ENCODE measurements at regions not wholly inside any gene's neighbourhood (a gene's known extent, or its start where the extent isn't known, plus 50 kb on each side); places are given as distances from the start of the nearest gene placed in this dataset.

DNA sequence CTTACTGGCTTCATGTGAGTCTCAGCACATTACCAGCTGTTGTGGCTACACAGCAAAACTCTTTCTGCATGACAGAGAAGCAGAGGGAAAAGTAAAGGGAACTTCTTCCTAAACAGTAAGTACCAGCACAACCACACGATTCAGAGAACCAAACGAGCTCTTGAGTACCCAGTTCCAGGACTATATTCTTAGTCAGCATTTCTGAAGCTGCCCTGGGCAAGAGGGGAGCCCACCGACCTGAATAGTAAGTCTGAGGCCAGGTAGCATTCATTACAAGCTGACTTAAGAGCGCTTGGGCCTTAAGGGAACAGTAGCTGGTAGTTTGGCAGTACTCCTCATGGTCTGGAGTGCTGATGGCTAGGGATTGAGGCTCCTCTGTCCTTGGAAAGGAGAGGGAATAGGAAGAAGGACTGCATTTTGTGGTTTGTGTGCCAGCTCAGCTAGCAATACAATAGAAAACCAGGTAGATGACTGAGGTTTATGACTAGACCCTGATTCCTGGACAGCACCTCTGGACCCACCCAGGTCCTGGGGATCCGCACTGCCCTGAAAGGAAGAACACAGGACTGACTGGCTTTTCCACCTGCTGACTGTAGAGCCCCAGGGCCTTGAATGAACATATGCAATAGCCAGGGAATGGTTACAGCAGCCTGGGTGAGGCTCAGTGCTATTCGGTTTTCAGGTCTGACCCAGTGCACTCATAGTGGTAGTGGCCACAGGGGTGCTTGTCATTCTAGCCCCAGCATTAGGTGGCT lies 396.8 kb upstream of the PRMT6 start:
- no peak for DNase-seq (ENCODE audit: low read depth in 2 of 2)

DNA sequence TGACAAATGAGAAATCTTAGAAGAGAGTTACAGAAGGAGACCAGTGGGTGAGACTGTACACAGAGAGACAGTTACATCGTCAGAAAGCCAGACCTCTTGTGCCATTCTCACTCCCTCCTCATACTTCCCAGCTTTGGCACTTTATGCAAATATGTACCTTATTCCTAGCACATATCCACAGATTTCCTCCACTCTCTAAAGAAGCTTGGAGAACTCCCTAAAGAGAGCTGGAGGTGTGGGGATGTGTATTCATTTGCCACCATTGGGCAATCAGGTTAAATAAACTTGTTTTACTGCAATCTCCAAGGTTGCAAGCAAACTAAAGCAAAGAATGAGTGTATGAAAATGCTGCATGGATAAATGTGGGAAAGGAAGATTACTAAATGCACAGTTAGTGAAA lies 380.9 kb upstream of the PRMT6 start:
- no peak for DNase-seq (ENCODE audit: low read depth in 2 of 2)

DNA sequence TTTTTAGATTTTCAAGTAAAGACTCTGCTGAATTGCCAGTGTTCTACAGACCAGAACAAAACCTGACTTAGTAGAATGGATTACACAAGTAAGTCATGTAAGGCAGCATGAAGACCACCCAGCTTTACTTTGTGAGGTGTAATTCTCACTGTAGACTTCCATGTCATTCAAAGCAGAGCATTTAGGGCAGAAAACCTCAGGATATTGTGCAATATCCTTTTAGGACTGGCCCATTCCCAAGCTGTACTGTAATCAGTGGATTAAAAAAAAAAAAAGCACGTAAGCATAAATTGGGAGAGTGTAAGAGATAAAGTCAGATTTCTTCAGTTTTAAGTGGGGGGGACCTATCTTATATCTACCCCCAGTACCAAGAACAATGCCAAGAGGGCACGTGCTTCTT lies 380.5 kb upstream of the PRMT6 start:
- DNase-seq (ENCODE audit: low read depth in 2 of 2): no peak

DNA sequence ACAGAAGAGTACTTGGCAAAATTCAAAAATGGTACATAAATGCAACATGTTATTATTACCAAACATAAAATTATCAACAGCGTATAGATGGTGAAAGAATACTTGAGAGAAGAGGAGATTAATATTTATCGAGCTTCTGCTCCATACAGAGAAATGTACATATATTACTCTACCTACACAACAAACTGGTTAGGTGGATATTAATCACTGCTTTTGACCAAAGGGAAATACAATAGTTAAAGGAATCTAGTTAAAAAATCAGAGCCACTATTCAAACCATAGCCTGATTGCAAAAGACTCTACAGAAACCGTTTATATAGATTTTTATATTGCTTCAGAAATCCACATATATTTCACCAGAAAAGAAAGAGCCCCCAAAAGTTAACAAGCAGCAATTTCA lies 379.3 kb upstream of the PRMT6 start:
- DNase-seq (ENCODE audit: low read depth in 2 of 2): no peak

DNA sequence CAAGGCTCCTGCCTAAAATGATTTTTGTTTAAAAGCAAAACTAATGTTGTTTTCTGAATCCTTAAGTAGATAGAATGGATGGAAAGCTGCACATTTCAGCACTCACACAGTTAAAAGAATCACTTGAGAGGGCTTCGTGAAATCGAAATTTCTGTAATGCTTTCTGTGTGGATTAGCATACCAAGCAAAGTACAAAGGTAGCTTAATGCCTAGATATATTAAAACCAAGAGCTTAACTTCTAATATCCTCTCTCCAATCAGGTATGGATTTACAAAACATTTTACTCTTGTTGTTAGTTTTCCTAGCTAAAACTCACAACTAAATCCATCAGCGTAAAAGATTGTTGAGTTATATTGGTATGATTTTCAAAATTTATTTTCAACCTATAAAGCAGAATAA lies 378.8 kb upstream of the PRMT6 start:
- no peak for DNase-seq (ENCODE audit: low read depth in 2 of 2)

DNA sequence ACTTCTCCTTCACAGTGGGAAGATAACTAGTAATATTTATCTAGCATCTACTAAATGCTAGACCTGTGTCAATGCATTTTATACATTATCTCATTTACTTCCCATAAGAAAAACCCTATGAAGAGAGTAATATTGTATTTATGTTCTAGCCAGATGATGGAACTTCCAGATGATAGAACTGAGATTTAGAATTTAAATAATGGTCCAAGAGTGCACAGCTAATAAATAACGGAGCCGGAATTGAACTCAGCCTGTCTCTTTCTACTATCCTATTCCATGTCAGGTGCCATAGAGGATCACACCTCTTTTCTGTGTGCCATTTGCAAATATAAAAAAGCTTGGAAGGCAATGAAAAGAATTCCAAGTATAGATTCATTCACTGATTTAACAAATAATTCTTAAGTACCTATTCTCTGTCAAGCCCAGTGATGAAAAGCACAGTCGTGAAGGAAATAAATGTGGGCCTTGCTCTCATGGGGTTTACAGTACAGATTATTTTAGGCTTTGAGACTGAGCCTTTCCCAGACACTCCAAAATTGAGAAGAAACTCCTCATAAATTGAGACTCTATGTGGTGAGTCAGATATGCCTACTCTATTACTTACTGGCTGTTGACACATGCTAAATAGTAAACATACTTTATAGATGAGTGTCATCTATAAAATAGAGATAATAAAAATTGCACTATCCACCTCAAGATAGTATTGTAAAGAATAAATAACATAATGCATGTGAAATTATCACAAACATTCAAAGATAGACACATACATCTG lies 378.0 kb upstream of the PRMT6 start:
- DNase-seq (ENCODE audit: low read depth in 2 of 2): no peak

DNA sequence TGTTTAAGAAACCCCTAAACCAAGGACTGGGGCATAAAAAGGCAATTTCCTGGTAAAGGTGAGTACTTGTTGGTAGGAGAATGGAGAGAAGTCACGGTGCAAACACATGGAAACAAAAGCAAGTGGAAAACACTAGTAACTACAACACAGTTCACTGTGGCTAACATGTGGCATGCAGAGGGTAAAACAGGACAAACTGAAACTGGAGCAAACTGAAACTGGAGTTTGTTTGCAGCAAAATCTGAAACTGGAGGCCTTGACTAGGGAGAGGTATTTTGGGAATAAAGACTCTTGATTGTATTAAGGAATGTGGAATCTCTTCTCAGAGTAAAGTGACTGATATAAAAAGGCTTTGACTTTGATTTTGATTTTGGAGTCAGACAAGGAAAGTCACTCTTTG lies 376.3 kb upstream of the PRMT6 start:
- DNase-seq (ENCODE audit: low read depth in 2 of 2): no peak

DNA sequence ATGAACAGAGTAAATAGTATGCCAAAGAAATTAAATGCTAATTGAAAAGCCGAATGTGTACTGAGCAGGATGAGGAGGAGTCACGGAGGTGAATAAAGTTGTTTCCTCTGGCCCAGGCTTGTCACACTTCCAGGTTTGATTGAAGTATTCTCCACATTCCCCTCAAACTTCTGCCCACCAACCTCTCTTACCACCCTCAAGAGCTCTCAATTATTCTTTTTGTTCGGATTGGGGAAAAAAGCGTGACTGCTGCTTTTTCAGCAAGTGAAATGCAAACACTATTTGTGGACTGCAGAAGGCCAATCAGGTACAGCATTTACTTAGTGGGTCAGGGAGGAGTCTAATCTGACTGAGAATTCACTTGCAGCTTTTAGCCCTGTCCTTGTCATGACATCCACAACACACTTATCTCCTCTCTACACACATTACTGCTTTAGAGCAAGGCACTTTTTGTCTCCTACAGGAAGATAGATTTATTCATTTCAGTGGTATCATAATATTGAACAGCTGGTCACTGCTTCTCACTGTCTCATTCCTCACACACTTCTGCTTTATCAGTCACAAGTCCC lies 375.6 kb upstream of the PRMT6 start:
- DNase-seq (ENCODE audit: low read depth in 2 of 2): no peak

DNA sequence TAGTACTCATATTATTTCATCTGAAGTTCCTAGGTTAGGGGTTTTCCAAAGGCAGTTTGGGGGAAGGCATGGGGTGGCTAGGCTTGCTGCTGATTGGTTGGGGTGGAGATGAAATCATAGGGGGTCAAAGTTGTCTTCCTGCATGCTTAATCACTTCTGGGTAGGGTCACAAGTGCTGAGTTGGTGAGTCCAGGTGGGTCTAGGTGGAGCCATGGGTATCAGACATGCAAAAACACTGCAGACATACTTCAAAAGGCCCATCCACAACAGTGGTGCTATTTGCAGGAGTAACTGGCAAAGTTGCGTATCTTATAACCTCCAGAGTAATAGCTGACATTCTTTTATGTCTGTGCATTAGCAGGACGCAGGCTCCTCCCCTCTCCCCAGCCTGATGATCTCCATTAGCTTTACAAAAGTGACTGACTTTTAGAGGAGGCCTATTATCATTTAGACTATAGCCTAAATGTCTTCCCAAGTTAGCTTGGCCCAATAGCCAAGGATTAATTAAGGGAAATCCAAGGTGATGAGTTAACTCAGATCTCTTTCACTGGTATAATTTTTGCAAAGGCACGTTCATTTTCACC lies 374.4 kb upstream of the PRMT6 start:
- DNase-seq (ENCODE audit: low read depth in 2 of 2): no peak

DNA sequence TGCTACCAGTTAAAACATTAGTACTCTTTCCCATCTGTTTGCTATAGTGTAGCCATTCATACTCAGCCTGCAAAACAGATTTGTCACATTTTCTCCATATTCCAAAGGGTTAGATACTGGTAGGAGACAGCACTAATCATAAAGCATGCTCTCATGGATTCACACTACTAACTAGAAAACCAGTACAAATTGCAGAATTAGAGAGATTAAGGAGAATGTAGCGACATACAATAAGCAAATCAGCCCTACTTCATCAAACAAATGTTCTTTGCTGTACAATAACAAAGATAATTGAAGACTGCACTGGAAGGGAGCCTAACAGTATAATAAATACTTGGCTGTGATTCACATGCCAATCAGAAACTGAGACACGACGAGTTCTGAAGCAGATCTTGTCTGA lies 368.0 kb upstream of the PRMT6 start:
- DNase-seq (ENCODE audit: low read depth in 2 of 2): no peak

DNA sequence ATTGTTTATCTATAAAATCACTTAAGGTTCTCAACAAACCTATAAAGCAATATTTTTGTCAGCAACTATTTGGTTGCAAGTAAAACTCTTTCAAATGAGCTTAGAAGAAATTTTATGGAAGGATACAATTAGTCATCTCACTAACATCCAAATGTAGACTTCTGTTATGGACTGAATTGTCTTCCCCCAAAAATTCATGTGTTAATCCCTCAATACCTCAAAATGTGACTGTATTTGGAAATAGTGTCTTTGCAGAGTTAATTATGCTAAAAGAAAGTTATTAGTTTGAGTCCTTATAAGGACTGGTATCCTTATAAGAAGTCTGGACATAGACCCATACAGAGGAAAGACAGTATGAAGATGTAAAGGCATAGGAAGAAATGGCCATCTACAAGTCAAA lies 357.8 kb upstream of the PRMT6 start:
- DNase-seq (ENCODE audit: low read depth in 2 of 2): no peak

DNA sequence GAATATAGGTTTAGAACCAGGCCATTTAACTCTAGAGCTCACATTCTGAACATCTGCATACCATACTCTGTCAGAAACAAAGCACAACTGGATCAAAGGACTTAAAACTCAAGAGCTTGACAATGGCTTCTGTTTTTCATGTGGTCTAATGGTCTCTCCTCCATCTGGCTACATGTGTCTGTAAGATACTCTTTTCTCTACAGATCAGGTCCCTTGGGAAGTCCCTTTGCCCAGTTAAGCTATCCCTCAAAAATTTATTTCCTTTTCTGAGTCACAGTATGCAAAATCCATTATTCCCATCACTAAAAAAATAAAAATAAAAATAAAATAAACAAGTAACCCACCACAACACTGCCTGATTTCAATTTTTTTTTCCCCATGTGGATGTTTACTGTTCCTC lies 357.0 kb upstream of the PRMT6 start:
- DNase-seq (ENCODE audit: low read depth in 2 of 2): no peak

DNA sequence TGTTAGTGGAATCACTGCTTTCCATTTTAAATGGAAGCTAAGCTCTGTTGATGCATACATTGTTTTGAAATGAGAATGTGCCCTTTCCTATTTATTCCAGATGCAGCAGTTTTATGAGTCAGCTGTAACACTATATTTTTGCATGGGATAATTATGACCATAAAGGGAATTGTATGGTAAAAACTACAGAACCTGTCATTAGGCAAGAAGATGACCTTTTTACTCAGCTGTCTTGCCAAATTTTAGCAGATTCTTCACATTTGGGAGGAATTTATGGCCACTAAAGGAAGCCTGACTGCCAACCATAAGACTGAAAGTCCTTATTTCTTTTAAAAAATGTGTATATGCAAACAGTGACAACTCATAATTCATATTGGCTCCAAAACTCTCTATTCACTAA lies 356.3 kb upstream of the PRMT6 start:
- DNase-seq (ENCODE audit: low read depth in 2 of 2): no peak

DNA sequence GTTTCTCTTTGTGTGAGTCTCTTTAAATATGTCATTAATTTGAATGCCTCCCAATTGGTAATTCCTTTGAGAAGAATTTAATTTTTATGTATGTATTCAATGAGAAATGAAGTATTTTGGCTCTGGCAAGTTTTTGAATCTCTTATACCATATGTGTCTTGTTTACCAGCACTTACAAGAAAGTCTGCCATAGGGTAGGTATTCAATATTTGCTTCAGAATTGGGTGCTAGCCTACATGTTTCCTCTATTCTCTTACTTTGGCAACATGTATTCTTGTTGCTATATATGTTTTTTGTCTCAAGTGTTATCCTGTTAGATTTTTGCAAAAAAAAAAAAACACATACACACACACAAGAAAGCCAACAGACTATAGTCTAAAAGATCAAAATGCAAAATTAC lies 350.5 kb upstream of the PRMT6 start:
- DNase-seq (ENCODE audit: low read depth in 2 of 2): no peak

DNA sequence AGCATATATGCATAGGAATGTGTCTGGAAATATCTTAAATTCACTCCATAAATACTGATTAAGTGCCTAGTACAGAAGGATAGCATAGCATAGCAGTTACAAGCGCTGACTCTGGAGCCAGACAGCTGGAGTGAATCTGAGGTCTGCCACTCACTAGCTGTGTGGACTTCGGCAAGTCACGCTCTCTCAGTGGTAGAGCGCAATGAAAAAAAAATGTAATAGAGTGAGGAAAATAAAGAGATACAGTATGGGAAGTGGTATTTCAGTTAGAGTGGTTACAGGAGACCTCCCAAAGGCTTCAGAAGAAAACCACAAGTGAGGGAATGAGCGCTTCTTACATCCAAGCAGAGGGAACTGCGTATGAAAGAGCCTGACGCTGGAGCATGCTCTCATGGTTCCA lies 338.9 kb upstream of the PRMT6 start:
- no peak for DNase-seq (ENCODE audit: low read depth in 2 of 2)

DNA sequence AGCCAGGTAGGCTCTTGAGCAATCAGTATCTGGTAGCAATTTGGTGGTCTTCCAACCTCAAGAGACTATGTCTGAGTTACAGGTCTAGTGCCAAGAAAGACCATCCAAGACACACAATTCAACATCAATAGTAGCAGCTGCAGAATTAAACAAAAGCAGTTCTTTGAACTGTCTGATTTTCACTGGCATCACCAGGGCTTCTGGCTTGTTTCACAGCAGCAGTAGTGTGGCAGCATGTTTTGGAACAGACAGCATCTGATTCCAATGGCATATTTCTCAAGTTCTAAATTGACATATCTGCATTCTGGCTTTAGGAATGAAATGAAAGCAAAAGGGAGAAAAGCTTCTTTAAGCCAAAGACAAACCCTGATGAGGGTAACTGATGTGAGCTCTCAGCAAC lies 334.7 kb upstream of the PRMT6 start:
- DNase-seq (ENCODE audit: low read depth in 2 of 2): no peak

DNA sequence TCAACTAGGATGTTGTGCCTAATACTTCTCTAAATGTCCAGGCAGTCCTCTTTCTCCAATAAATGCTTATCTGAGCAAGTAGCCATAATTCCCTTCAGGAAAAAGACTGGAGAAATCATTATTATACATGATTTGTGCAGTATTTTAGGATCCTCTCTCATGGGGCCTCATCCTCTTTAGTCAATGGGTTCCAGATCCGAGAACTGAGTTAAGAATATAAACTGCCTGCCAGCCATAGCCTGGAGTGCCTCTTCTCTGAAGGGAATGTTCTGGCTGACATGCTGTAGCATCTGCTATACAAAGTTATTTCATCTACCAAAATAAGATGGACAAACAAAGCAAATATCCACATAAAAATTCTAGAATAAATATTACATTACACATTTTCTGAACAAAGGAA lies 334.0 kb upstream of the PRMT6 start:
- DNase-seq (ENCODE audit: low read depth in 2 of 2): no peak

DNA sequence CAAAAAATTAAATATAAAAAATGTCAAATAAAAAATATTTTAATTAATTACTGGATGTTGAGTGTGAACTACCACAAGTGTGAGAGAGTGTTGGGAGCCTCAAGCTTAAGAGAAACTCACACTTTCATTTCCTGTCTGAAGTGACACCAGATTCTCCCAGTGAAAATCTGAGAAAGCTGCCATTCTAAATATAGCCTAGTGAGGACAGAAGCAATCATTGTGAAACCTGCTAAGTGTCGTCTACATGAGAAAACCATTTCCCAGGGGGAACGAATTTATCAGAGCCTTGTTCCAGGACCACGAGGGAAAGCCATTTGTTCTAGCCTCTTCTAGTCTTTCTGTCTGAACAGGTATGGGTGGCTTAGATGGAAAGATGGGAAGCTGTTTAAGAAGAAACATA lies 329.3 kb upstream of the PRMT6 start:
- DNase-seq (ENCODE audit: low read depth in 2 of 2): no peak

DNA sequence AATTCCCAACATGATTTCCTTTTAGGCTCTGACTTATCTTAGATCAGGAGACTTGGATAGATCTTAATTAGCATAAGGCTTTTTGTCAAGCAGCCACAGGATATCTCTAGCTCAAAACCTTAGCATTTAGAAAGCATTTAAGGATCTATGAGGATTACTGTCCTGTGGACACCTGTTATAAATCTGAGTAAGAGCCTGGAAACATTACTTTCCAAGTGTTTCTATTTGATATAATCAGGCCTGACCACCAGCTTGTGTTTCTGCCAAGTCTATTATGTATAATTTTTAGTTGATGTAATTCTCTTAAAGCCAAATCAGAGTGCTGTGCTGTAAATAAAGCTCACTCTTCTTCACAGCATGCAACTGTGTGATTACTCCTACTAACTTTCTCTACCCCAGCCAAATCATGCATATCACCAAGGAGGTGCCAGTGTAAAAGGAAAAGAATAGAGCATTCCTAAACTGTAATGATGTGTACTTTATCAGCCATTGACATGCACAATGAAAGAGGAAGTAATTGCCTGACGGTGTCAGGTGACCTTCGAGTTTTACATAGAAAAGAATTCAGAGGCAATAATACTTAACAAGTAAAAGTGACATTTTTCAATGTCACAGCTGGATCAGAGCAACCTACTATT lies 309.9 kb upstream of the PRMT6 start:
- DNase-seq (ENCODE audit: low read depth in 2 of 2): no peak

DNA sequence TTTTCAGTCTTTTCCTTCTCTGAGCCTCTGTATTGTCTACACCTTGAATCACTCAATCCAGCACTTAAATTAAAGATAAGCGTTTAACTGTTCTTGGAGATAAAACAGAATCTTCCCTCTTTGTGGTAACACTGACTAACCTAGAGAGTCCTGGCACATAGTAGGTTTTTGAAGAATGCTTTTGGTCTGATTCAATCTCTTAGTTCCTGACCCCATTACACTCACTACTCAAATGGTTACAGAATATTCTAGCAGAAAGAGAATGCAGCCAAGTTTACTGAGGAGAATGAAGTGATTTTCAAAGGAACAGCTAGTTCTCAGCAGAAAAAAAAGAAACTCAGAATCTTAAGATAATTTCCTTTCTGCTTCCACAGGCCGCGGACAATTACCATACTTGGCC lies 309.2 kb upstream of the PRMT6 start:
- no peak for DNase-seq (ENCODE audit: low read depth in 2 of 2)

DNA sequence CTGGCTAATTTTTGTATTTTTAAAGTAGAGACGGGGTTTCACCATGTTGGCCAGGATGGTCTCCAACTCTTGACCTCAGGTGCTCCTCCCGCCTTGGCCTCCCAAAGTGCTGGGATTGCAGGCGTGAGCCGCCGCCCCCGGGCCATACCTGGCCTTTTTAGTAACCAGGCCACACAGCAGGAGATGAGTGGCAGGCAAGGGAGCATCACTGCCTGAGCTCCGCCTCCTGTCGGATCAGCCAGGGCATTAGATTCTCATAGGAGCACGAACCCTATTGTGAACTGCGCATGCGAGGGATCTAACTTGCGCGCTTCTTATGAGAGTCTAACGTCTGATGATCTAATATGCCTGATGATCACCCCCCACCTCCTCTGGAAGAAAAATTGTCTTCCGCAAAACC lies 308.7 kb upstream of the PRMT6 start:
- no peak for DNase-seq (ENCODE audit: low read depth in 2 of 2)

DNA sequence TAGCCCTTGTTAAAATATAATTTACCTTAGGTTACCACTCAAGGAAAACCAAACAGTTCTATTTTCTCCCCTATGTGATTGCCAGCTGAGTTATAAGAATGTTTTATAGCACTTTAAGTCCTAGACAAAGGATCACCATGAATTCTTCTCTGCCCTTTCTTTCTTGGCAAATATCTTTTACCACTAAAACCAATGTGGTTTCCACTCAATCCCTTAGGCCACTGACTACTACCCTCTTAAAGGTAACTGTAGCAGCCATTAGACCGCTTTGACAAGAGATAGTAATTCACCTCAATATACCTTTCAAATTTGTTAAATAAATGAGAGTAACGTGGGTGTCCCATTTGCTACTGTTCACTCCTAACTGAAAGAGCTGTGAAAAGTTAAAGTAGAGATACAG lies 307.9 kb upstream of the PRMT6 start:
- DNase-seq (ENCODE audit: low read depth in 2 of 2): no peak
